GM13977 (cell line): ENCODE measurements at regions not wholly inside any gene's neighbourhood (a gene's known extent, or its start where the extent isn't known, plus 50 kb on each side); places are given as distances from the start of the nearest gene placed in this dataset.

Experiments used
- DNase-seq: peaks from one replicate; pipeline ENCODE4 v3.0.0; 2012; ENCODE audit warnings: low spot score
- CTCF ChIP-seq: IDR thresholded peaks from 2 replicates; pipeline ENCODE4 v1.5.1; 2012; ENCODE audit warnings: mild to moderate bottlenecking, control low read depth; ENCODE audit not compliant: insufficient read depth; ENCODE audit errors: extremely low read depth, missing control alignments
- in situ Hi-C: fragments of 300-500 bp; cut with MboI; formaldehyde crosslinking; loops from one replicate; pipeline ENCODE4 v1.12.0; 2022; ENCODE audit warnings: low sequenced_read_pairs, low pct_unique_long_range_greater_than_20kb, mixed read lengths, inconsistent platforms; ENCODE audit not compliant: unreplicated experiment

GRCh38 chr2:212928681-212929080 lies 222.7 kb downstream of the IKZF2 start:
- in situ Hi-C loops, result no loop called here
- no peak for DNase-seq
- TF ChIP-seq CTCF, result no peak

- DNase-seq, result no peak
- TF ChIP-seq CTCF, result no peak
- in situ Hi-C loops, result no loop called here
Measured at GRCh38 chr2:212926940-212927339, 224.5 kb downstream of the IKZF2 start.

GRCh38 chr2:212923393-212923792 lies 228.0 kb downstream of the IKZF2 start:
- in situ Hi-C loops, result no loop called here
- no peak for TF ChIP-seq CTCF
- no peak for DNase-seq

- in situ Hi-C loops, result no loop called here
- TF ChIP-seq CTCF, result no peak
- DNase-seq, result no peak
Measured at GRCh38 chr2:212922701-212923100, 228.7 kb downstream of the IKZF2 start.

- in situ Hi-C loops, result no loop called here
- no peak for DNase-seq
- no peak for TF ChIP-seq CTCF
Measured at GRCh38 chr2:212921711-212922110, 229.7 kb downstream of the IKZF2 start.

GRCh38 chr2:212921061-212921460 lies 230.4 kb downstream of the IKZF2 start:
- in situ Hi-C loops, result no loop called here
- TF ChIP-seq CTCF, result no peak
- DNase-seq, result no peak

- no peak for DNase-seq
- TF ChIP-seq CTCF, result no peak
- in situ Hi-C loops, result no loop called here
Measured at GRCh38 chr2:212919238-212919637, 232.2 kb downstream of the IKZF2 start.
